Mesenchymal stem cell (in vitro differentiated cells and primary cell): ENCODE measurements at regions not wholly inside any gene's neighbourhood (a gene's known extent, or its start where the extent isn't known, plus 50 kb on each side); places are given as distances from the start of the nearest gene placed in this dataset.
A peak's percentile ranks its signal among the peaks of the same experiment; 100 is the strongest.

Experiments
- DNase-seq: peaks from one replicate; pipeline ENCODE4 v3.0.0-alpha.2; 2013
- H2AFZ ChIP-seq: one replicate; pipeline ENCODE4 v1.6.1; 2013; ENCODE audit warnings: low read depth, mild to moderate bottlenecking, control low read depth, inconsistent platforms, low read length, moderate library complexity
- H2AK5ac ChIP-seq: 2 replicates; pipeline ENCODE4 v1.6.1; 2013; ENCODE audit warnings: low read length, moderate library complexity, mild to moderate bottlenecking, inconsistent platforms; ENCODE audit not compliant: severe bottlenecking
- H2BK120ac ChIP-seq: one replicate; pipeline ENCODE4 v1.6.1; 2013; ENCODE audit warnings: low read depth, mild to moderate bottlenecking, inconsistent platforms, low read length, moderate library complexity
- H2BK12ac ChIP-seq, 2 experiments: one replicate each; pipeline ENCODE4 v1.6.1; 2013; ENCODE audit warnings: inconsistent platforms in 2 of 2, low read length in 2 of 2, mild to moderate bottlenecking in 2 of 2, moderate library complexity in 2 of 2, control low read depth in 1 of 2
- H2BK15ac ChIP-seq: one replicate; pipeline ENCODE4 v1.6.1; 2013; ENCODE audit warnings: mild to moderate bottlenecking, low read depth, inconsistent platforms; ENCODE audit not compliant: poor library complexity, severe bottlenecking
- H2BK5ac ChIP-seq: 2 replicates; pipeline ENCODE4 v1.6.1; 2013; ENCODE audit warnings: low read depth, mild to moderate bottlenecking, low read length, control low read depth, inconsistent platforms; ENCODE audit not compliant: poor library complexity, severe bottlenecking
- H3K14ac ChIP-seq, 2 experiments: one replicate each; pipeline ENCODE4 v1.6.1; 2013; ENCODE audit warnings: inconsistent platforms in 2 of 2, low read length in 2 of 2, control low read depth in 1 of 2, mild to moderate bottlenecking in 1 of 2, moderate library complexity in 1 of 2
- H3K18ac ChIP-seq, 2 experiments: one replicate each; pipeline ENCODE4 v1.6.1; 2013; ENCODE audit warnings: inconsistent platforms in 2 of 2, low read length in 2 of 2, control low read depth in 1 of 2, low read depth in 1 of 2, mild to moderate bottlenecking in 1 of 2
- H3K23ac ChIP-seq, 2 experiments: one replicate each; pipeline ENCODE4 v1.6.1; 2013; ENCODE audit warnings: inconsistent platforms in 2 of 2, low read length in 2 of 2, mild to moderate bottlenecking in 2 of 2, moderate library complexity in 2 of 2, control low read depth in 1 of 2
- H3K27ac ChIP-seq: 2 replicates; pipeline ENCODE4 v1.5.1; 2013; ENCODE audit warnings: mild to moderate bottlenecking, moderate library complexity, low read length, control low read depth, inconsistent platforms; ENCODE audit not compliant: poor library complexity, severe bottlenecking
- H3K27me3 ChIP-seq, 2 experiments: 2 replicates each; pipeline versions ENCODE4 v1.6.1 to v1.7.0; 2013; ENCODE audit warnings: low read length in 2 of 2, mild to moderate bottlenecking in 2 of 2, moderate library complexity in 2 of 2, control low read depth in 1 of 2, inconsistent platforms in 1 of 2; ENCODE audit not compliant: control insufficient read depth in 1 of 2, insufficient read depth in 1 of 2
- H3K36me3 ChIP-seq, 2 experiments: 2 replicates each; pipeline versions ENCODE4 v1.6.1 to v1.7.0; 2013; ENCODE audit warnings: low read length in 2 of 2, control low read depth in 1 of 2, inconsistent platforms in 1 of 2, low read depth in 1 of 2, mild to moderate bottlenecking in 1 of 2; ENCODE audit not compliant: insufficient read depth in 2 of 2, control insufficient read depth in 1 of 2
- H3K4ac ChIP-seq, 2 experiments: one replicate each; pipeline ENCODE4 v1.6.1; 2013; ENCODE audit warnings: inconsistent platforms in 2 of 2, low read length in 2 of 2, mild to moderate bottlenecking in 2 of 2, moderate library complexity in 2 of 2, control low read depth in 1 of 2, low read depth in 1 of 2
- H3K4me1 ChIP-seq: 2 replicates; pipeline ENCODE4 v1.6.1; 2013; ENCODE audit warnings: low read depth, low read length, control low read depth; ENCODE audit not compliant: control insufficient read depth, insufficient read depth
- H3K4me2 ChIP-seq: 2 replicates; pipeline ENCODE4 v1.6.1; 2013; ENCODE audit warnings: low read length, mild to moderate bottlenecking, inconsistent platforms; ENCODE audit not compliant: poor library complexity, severe bottlenecking
- H3K4me3 ChIP-seq, 2 experiments: 2 replicates each; pipeline versions ENCODE4 v1.5.1 to v1.7.0; 2013; ENCODE audit warnings: low read length in 2 of 2, mild to moderate bottlenecking in 2 of 2, control low read depth in 1 of 2, low read depth in 1 of 2; ENCODE audit not compliant: insufficient read depth in 1 of 2
- H3K79me1 ChIP-seq: replicated peaks from 2 replicates; pipeline ENCODE4 v1.6.1; 2013; ENCODE audit warnings: mild to moderate bottlenecking, control low read depth, low read length, inconsistent platforms; ENCODE audit not compliant: poor library complexity, severe bottlenecking
- H3K9ac ChIP-seq: 2 replicates; pipeline ENCODE4 v1.7.0; 2013; ENCODE audit warnings: mild to moderate bottlenecking, low read length, moderate library complexity
- H3K9me3 ChIP-seq: 2 replicates; pipeline ENCODE4 v1.7.0; 2013; ENCODE audit warnings: mild to moderate bottlenecking, low read length; ENCODE audit not compliant: control insufficient read depth
- H4K8ac ChIP-seq: one replicate; pipeline ENCODE4 v1.6.1; 2013; ENCODE audit warnings: inconsistent platforms, mild to moderate bottlenecking, low read length, moderate library complexity
- H4K91ac ChIP-seq: one replicate; pipeline ENCODE4 v1.6.1; 2013; ENCODE audit warnings: mild to moderate bottlenecking, low read length, inconsistent platforms
- WGBS: methylation state at CpG from one replicate; pipeline ENCODE4 v1.1.7; 2013; ENCODE audit warnings: mixed read lengths; 5-methylcytosine and 5-hydroxymethylcytosine counted together

DNA sequence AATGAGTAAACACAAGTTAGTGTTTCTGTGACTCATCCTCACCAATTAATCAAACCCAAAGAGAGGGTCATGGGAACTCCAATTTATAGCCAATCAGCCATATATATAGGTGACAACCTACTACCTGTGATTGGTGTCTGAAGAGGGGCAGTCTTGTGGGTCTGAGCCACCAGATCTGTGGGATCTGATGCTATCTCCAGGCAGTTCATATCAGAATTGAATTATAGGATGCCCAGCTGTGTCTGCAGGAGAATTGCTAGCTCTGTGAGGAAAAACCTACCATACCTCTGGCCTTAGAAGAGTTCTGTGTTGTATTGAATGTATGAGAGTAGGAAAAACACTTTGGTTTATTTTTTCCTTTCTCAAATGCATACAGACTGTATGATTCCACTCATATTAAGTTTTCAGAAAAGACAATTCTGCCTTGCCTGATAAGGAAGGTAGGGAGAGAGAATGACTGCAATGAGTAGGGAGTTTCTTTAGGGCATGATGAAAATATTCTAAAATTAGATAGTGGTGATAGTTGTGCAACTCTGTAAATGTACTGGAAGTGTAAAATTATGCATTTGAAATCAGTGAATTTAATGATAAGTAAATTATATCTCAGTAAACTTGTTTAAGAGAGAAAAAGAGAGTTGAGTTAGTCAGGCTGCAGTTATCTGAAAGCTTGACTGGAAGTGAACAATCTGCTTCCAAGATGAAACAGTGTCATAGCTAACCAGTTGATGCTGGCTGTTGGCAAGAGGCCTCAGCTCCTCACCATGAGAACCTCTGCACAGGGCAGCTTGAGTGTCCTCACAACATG is 274.9 kb downstream of the AUH start:
- no peak overlapping the region for H3K4ac ChIP-seq
- no peak overlapping the region for H4K91ac ChIP-seq

GRCh38 chr9:91087462-91087759 is 274.3 kb downstream of the AUH start:
- H2AFZ ChIP-seq: no peak overlapping the region
- no peaks in the 10 kb centered on the region for H3K36me3 ChIP-seq
- no peak overlapping the region for H3K4me2 ChIP-seq
- H3K27ac ChIP-seq: no peak overlapping the region
- H3K79me1 ChIP-seq: no peaks in the 10 kb centered on the region
- no peaks in the 10 kb centered on the region for H3K27me3 ChIP-seq
- no peak overlapping the region for H2BK15ac ChIP-seq
- no peak overlapping the region for H2BK120ac ChIP-seq
- no peak overlapping the region for H2AK5ac ChIP-seq
- H3K4ac ChIP-seq: no peak overlapping the region
- H3K9ac ChIP-seq: no peak overlapping the region
- H3K23ac ChIP-seq: no peak overlapping the region
- H2BK12ac ChIP-seq: no peak overlapping the region
- peaks cover 3% of the 10 kb centered on the region for H3K4me1 ChIP-seq
- H4K91ac ChIP-seq: no peak overlapping the region
- no peak overlapping the region for H3K18ac ChIP-seq
- H2BK5ac ChIP-seq: no peak overlapping the region
- no peak overlapping the region for H4K8ac ChIP-seq
- no peak overlapping the region for H3K14ac ChIP-seq
- H3K9me3 ChIP-seq: no peaks in the 10 kb centered on the region
- no peak for DNase-seq
- H3K4me3 ChIP-seq: no peak overlapping the region

More for the DNA sequence above, 274.9 kb downstream of the AUH start:
- Histone ChIP-seq H3K14ac (no peak overlapping the region), H3K4me3 (no peak overlapping the region), H2AFZ (no peak overlapping the region), H3K27ac (no peak overlapping the region), H2BK12ac (no peak overlapping the region), H4K8ac (no peak overlapping the region), H3K4me2 (no peak overlapping the region), H2BK5ac (no peak overlapping the region), H3K79me1 (no peaks in the 10 kb centered on the region), H3K27me3 (no peaks in the 10 kb centered on the region), H2BK15ac (no peak overlapping the region), H3K4me1 (peaks cover 3% of the 10 kb centered on the region), H3K23ac (no peak overlapping the region), H3K36me3 (no peaks in the 10 kb centered on the region), H3K9ac (no peak overlapping the region), H2AK5ac (no peak overlapping the region), H3K18ac (no peak overlapping the region), H3K9me3 (no peaks in the 10 kb centered on the region), H2BK120ac (no peak overlapping the region)
- no peak for DNase-seq

DNA sequence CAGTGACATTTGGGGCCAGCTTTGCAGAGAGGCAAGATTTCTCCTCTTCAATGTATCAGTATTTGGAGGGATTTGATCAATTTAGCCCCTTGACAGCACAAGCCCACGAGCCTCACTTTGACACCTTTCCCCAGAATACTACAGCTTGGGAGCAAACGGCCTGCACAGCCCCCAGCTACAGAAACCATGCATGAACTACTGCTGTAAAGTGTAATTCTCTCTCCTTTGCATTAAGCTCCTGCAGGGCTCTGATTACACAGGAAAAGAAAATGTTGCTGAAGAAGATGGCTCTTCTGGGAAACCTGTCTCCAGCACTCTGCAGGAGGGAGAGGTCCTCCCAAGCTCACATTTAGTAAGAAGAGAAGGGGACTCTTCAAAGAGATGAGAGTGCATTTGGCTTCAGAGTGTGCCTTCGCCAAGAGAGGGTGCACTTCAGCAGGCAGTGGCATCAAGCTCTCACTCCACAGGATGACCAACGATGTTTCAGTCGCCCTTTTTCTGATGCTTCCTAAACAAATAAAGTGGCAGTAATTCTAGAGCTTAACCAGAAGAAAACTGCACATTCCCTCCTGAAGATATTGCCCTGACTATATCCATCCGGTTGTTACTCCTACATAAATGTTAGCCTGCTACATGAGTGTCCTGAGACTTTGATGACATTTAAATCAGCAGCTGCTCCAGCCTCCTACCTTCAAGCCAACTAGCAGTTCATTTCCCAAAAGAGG is 272.2 kb downstream of the AUH start:
- Histone ChIP-seq H2BK120ac (no peak overlapping the region), H2BK12ac (peak overlapping the region; percentile 64 to 73), H3K18ac (peak overlapping the region; percentile 15 to 18), H2AFZ (no peak overlapping the region), H3K4ac (peak overlapping the region in 1 of 2 experiments; percentile 40), H3K14ac (no peak overlapping the region), H3K4me2 (no peak overlapping the region), H3K9me3 (peaks cover 13% of the 10 kb centered on the region), H2BK5ac (no peak overlapping the region), H3K27ac (no peak overlapping the region), H3K4me1 (peaks cover 3% of the 10 kb centered on the region), H4K91ac (no peak overlapping the region), H2BK15ac (no peak overlapping the region), H3K9ac (peak overlapping the region; percentile 39), H4K8ac (no peak overlapping the region), H3K27me3 (no peaks in the 10 kb centered on the region), H3K79me1 (no peaks in the 10 kb centered on the region), H3K23ac (no peak overlapping the region), H3K4me3 (no peak overlapping the region), H2AK5ac (no peak overlapping the region), H3K36me3 (no peaks in the 10 kb centered on the region)
- peak; percentile 60 for DNase-seq
- WGBS: 29% methylated on average over 5 of the region's 6 CpGs

DNA sequence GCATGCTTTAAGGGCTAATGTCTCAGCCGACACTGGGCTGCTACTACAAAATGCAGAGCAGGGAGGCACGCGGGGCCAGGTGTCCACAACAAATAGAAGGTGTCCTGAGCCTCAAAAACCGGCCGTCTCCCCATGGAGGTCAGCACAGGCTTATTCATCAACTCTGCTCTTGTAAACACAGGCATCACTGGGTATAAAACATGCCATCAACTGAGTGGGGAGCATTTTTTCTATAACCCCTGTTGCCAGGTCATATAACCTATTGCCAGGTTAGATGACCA is 271.6 kb downstream of the AUH start:
- peak overlapping the region; percentile 64 to 73 for H2BK12ac ChIP-seq
- H3K4me3 ChIP-seq: no peak overlapping the region
- H2BK15ac ChIP-seq: no peak overlapping the region
- 88% methylated on average over 5 of the region's 5 CpGs for WGBS
- no peaks in the 10 kb centered on the region for H3K79me1 ChIP-seq
- H2BK5ac ChIP-seq: no peak overlapping the region
- DNase-seq: no peak
- H3K4me2 ChIP-seq: no peak overlapping the region
- H4K91ac ChIP-seq: no peak overlapping the region
- no peak overlapping the region for H3K23ac ChIP-seq
- peak overlapping the region; percentile 39 for H3K9ac ChIP-seq
- peak overlapping the region in 1 of 2 experiments; percentile 18 for H3K18ac ChIP-seq
- H4K8ac ChIP-seq: peak overlapping the region; percentile 19
- peak overlapping the region in 1 of 2 experiments; percentile 40 for H3K4ac ChIP-seq
- no peaks in the 10 kb centered on the region for H3K36me3 ChIP-seq
- no peak overlapping the region for H3K27ac ChIP-seq
- H2AK5ac ChIP-seq: no peak overlapping the region
- no peak overlapping the region for H2AFZ ChIP-seq
- H3K9me3 ChIP-seq: peaks cover 13% of the 10 kb centered on the region
- H3K27me3 ChIP-seq: no peaks in the 10 kb centered on the region
- H3K14ac ChIP-seq: no peak overlapping the region
- no peak overlapping the region for H2BK120ac ChIP-seq
- peaks cover 3% of the 10 kb centered on the region for H3K4me1 ChIP-seq
